ENCODE measurements at regions not wholly inside any gene's neighbourhood (a gene's known extent, or its start where the extent isn't known, plus 50 kb on each side); places are given as distances from the start of the nearest gene placed in this dataset.

GRCh38 chr1:30287976-30288375 is 435.4 kb downstream of the MATN1 start:
- no peaks in the 10 kb centered on the region for H3K27me3 ChIP-seq (replicated peaks)

GRCh38 chr1:30286988-30287839 is 436.2 kb downstream of the MATN1 start:
- in situ Hi-C loops (cut with HindIII; ENCODE audit: low pct_ligation_motif_present, low sequenced_read_pairs): no loop called here
- Histone ChIP-seq H3K27ac (no peak overlapping the region), H3K27me3 (replicated peaks) (no peaks in the 10 kb centered on the region), H3K4me3 (ENCODE audit: low read depth, low read length) (no peak overlapping the region), H3K36me3 (replicated peaks) (no peaks in the 10 kb centered on the region)
- TF ChIP-seq CTCF (IDR thresholded peaks at IDR 0.05; ENCODE audit: low read depth, low read length, missing control alignments): no peak
- no peak for DNase-seq

More at GRCh38 chr1:30287976-30288375, 435.4 kb downstream of the MATN1 start:
- H3K27ac ChIP-seq: no peak overlapping the region
- no peaks in the 10 kb centered on the region for H3K36me3 ChIP-seq (replicated peaks)
- no peak for DNase-seq
- in situ Hi-C loops (cut with HindIII; ENCODE audit: low pct_ligation_motif_present, low sequenced_read_pairs): no loop called here
- TF ChIP-seq CTCF (IDR thresholded peaks at IDR 0.05; ENCODE audit: low read depth, low read length, missing control alignments): no peak
- H3K4me3 ChIP-seq (ENCODE audit: low read depth, low read length): no peak overlapping the region

- no peak for TF ChIP-seq CTCF (IDR thresholded peaks at IDR 0.05; ENCODE audit: low read depth, low read length, missing control alignments)
- no peak for DNase-seq
- no peaks in the 10 kb centered on the region for H3K27me3 ChIP-seq (replicated peaks)
- no peaks in the 10 kb centered on the region for H3K36me3 ChIP-seq (replicated peaks)
- in situ Hi-C loops (cut with HindIII; ENCODE audit: low pct_ligation_motif_present, low sequenced_read_pairs): no loop called here
- H3K27ac ChIP-seq: no peak overlapping the region
- no peak overlapping the region for H3K4me3 ChIP-seq (ENCODE audit: low read depth, low read length)
These were observed 437.0 kb downstream of the MATN1 start for GRCh38 chr1:30286241-30286987.

- in situ Hi-C loops (cut with HindIII; ENCODE audit: low pct_ligation_motif_present, low sequenced_read_pairs): no loop called here
- Histone ChIP-seq H3K27ac (no peak overlapping the region), H3K36me3 (replicated peaks) (no peaks in the 10 kb centered on the region), H3K27me3 (replicated peaks) (no peaks in the 10 kb centered on the region), H3K4me3 (ENCODE audit: low read depth, low read length) (no peak overlapping the region)
- no peak for TF ChIP-seq CTCF (IDR thresholded peaks at IDR 0.05; ENCODE audit: low read depth, low read length, missing control alignments)
- DNase-seq: no peak
These were observed 437.9 kb downstream of the MATN1 start for GRCh38 chr1:30285501-30285932.

GRCh38 chr1:30284728-30285475 is 438.5 kb downstream of the MATN1 start:
- no peaks in the 10 kb centered on the region for H3K27me3 ChIP-seq (replicated peaks)
- no peak overlapping the region for H3K4me3 ChIP-seq (ENCODE audit: low read depth, low read length)
- H3K36me3 ChIP-seq (replicated peaks): no peaks in the 10 kb centered on the region
- no peak for TF ChIP-seq CTCF (IDR thresholded peaks at IDR 0.05; ENCODE audit: low read depth, low read length, missing control alignments)
- in situ Hi-C loops (cut with HindIII; ENCODE audit: low pct_ligation_motif_present, low sequenced_read_pairs): no loop called here
- no peak for DNase-seq
- H3K27ac ChIP-seq: no peak overlapping the region
